GM12878 (cell line): ENCODE measurements at regions not wholly inside any gene's neighbourhood (a gene's known extent, or its start where the extent isn't known, plus 50 kb on each side); places are given as distances from the start of the nearest gene placed in this dataset.

Source experiments
- EP300 ChIP-seq, 2 experiments: fragments of 150-350 bp in 1 of 2; IDR thresholded peaks; 2 replicates each; pipeline ENCODE4 v1.6.1; 2011 to 2012; ENCODE audit warnings: low read depth in 2 of 2, low read length in 2 of 2, borderline replicate concordance in 1 of 2, improper control_type of control experiment in 1 of 2, inconsistent platforms in 1 of 2; ENCODE audit not compliant: control insufficient read depth in 1 of 2
- EZH2 ChIP-seq: IDR thresholded peaks from 2 replicates; pipeline ENCODE4 v1.6.1; 2012; ENCODE audit warnings: low read depth, mild to moderate bottlenecking, control low read depth, inconsistent platforms, low read length, borderline replicate concordance; ENCODE audit not compliant: control insufficient read depth
- JUND ChIP-seq: IDR thresholded peaks from 2 replicates; pipeline ENCODE4 v1.6.1; 2012; ENCODE audit warnings: low read depth, mild to moderate bottlenecking, low read length, improper control_type of control experiment, moderate library complexity
- POLR2A ChIP-seq: IDR thresholded peaks from 2 replicates; pipeline ENCODE4 v1.6.1; 2011; ENCODE audit warnings: low read depth, mild to moderate bottlenecking, low read length
- RAD21 ChIP-seq: IDR thresholded peaks from 2 replicates; pipeline ENCODE4 v1.6.1; 2011; ENCODE audit warnings: mild to moderate bottlenecking, low read depth, low read length, moderate library complexity; ENCODE audit not compliant: insufficient read depth
- RCOR1 ChIP-seq: conservative IDR thresholded peaks from 2 replicates; pipeline ENCODE4 v1.6.1; 2012; ENCODE audit warnings: low read depth, low read length, improper control_type of control experiment
- TF ChIP-seq, protein P1 (sequence below): fragments of 450-650 bp; IDR thresholded peaks from 2 replicates; pipeline ENCODE4 v1.6.1; 2016; ENCODE audit warnings: mild to moderate bottlenecking
- TF ChIP-seq, protein P2 (sequence below): IDR thresholded peaks from 2 replicates; pipeline ENCODE4 v1.6.1; 2012; ENCODE audit warnings: mild to moderate bottlenecking, low read depth, low read length

DNA sequence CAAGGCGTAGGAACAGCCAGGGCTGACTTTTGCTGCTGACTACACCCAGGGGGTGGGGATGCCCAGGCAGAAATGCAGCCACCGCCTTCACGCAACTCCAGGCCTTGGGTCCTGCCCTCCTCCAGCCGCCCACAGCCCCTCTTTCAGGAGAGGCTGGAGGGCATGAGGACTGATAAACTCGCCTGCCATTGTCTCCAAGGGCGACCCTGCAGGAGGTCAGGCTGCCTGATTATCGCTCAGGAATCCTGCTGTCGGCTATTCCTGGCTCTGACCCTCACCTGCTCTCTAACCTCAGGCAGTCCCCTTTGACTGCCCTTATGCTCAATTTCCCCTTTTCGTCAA is 62.0 kb upstream of the HDDC2 start:
- TF ChIP-seq RAD21 (no peak), POLR2A (no peak), EZH2 (no peak), EP300 (IDR thresholded peaks at IDR 0.05; ENCODE audit: borderline replicate concordance in 1 of 2, control insufficient read depth in 1 of 2, low read depth in 2 of 2, low read length in 2 of 2) (no peak), RCOR1 (no peak), JUND (no peak)
- TF ChIP-seq, protein P1, sequence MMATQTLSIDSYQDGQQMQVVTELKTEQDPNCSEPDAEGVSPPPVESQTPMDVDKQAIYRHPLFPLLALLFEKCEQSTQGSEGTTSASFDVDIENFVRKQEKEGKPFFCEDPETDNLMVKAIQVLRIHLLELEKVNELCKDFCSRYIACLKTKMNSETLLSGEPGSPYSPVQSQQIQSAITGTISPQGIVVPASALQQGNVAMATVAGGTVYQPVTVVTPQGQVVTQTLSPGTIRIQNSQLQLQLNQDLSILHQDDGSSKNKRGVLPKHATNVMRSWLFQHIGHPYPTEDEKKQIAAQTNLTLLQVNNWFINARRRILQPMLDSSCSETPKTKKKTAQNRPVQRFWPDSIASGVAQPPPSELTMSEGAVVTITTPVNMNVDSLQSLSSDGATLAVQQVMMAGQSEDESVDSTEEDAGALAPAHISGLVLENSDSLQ, result no peak
- TF ChIP-seq, protein P2, sequence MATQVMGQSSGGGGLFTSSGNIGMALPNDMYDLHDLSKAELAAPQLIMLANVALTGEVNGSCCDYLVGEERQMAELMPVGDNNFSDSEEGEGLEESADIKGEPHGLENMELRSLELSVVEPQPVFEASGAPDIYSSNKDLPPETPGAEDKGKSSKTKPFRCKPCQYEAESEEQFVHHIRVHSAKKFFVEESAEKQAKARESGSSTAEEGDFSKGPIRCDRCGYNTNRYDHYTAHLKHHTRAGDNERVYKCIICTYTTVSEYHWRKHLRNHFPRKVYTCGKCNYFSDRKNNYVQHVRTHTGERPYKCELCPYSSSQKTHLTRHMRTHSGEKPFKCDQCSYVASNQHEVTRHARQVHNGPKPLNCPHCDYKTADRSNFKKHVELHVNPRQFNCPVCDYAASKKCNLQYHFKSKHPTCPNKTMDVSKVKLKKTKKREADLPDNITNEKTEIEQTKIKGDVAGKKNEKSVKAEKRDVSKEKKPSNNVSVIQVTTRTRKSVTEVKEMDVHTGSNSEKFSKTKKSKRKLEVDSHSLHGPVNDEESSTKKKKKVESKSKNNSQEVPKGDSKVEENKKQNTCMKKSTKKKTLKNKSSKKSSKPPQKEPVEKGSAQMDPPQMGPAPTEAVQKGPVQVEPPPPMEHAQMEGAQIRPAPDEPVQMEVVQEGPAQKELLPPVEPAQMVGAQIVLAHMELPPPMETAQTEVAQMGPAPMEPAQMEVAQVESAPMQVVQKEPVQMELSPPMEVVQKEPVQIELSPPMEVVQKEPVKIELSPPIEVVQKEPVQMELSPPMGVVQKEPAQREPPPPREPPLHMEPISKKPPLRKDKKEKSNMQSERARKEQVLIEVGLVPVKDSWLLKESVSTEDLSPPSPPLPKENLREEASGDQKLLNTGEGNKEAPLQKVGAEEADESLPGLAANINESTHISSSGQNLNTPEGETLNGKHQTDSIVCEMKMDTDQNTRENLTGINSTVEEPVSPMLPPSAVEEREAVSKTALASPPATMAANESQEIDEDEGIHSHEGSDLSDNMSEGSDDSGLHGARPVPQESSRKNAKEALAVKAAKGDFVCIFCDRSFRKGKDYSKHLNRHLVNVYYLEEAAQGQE, result no peak
